Erythroblast (primary cell): ENCODE measurements at regions not wholly inside any gene's neighbourhood (a gene's known extent, or its start where the extent isn't known, plus 50 kb on each side); places are given as distances from the start of the nearest gene placed in this dataset.
"Not testable (repeated sequence)": the region's sequence is repeated elsewhere in the genome, so short reads cannot be mapped to it uniquely, and the experiment has no call there.

ENCODE experiments used
- DNase-seq, 2 experiments: peaks; one replicate each; lab custom pipeline; 2025; lab: John Stamatoyannopoulos, UW
- GATA1 ChIP-seq: IDR thresholded peaks from 2 replicates; pipeline ENCODE4 v1.6.1; 2011; ENCODE audit warnings: low read depth, mild to moderate bottlenecking, control low read depth, low read length, moderate library complexity
- POLR2A ChIP-seq: IDR thresholded peaks from 2 replicates; pipeline ENCODE4 v1.6.1; 2011; ENCODE audit warnings: mild to moderate bottlenecking, low read length

GRCh38 chr1:203969846-203970245, 103.1 kb upstream of the SOX13 start:
- TF ChIP-seq GATA1: no peak
- TF ChIP-seq POLR2A: no peak
- no peak for DNase-seq

GRCh38 chr1:203985044-203985443, 87.9 kb upstream of the SOX13 start:
- TF ChIP-seq GATA1 (no peak), POLR2A (no peak)
- DNase-seq: no peak

- no peak for DNase-seq
- TF ChIP-seq GATA1: no peak
- no peak for TF ChIP-seq POLR2A
Observed at GRCh38 chr1:203985676-203986075, 87.2 kb upstream of the SOX13 start.

- TF ChIP-seq POLR2A: no peak
- no peak for TF ChIP-seq GATA1
- no peak for DNase-seq
Observed at GRCh38 chr1:203986887-203987461, 85.9 kb upstream of the SOX13 start.

DNA sequence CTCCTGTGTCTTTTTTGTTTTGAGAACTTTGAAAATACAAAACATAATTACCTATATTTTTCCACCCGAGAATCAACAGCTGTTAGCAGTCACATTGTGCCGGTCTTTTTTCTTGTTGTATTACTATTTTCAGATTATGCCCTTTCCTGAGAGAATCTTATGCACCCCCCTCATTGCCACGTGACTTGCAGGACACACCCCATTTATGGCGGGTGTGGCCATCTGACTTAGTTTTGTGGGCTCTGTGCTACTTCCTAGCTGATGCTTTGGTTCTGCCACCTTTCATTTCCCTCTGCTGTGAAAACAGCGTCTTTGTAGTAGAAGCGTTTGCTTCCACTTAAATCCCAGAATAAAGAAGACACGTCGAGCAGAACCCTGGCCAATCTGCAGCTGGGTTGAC, 82.8 kb upstream of the SOX13 start:
- TF ChIP-seq GATA1 (no peak), POLR2A (no peak)
- DNase-seq: no peak

- TF ChIP-seq GATA1 (no peak), POLR2A (no peak)
Observed at GRCh38 chr1:203992440-203992839, 80.5 kb upstream of the SOX13 start.

DNA sequence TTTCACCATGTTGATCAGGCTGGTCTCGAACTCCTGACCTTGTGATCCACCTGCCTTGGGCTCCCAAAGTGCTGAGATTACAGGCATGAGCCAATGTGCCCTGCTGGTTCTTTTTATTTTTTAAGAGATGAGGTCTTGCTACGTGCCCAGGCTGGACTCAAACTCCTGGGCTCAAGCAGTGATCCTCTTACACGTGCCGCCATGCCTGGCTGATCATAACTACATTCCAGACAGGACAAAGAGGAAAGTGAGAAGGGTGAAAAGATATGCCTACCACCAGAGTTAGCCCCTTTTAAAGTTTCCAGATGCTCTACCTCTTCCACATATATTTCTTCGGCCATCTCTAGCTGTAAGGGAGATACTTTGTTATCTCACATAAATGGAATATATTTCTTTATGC, 79.7 kb upstream of the SOX13 start:
- no peak for DNase-seq
- TF ChIP-seq POLR2A (no peak), GATA1 (no peak)

More at GRCh38 chr1:203992440-203992839, 80.5 kb upstream of the SOX13 start:
- no peak for DNase-seq

GRCh38 chr1:203995228-203995627, 77.7 kb upstream of the SOX13 start:
- no peak for DNase-seq
- no peak for TF ChIP-seq POLR2A

GRCh38 chr1:203996126-203996525, 76.8 kb upstream of the SOX13 start:
- no peak for DNase-seq
- TF ChIP-seq GATA1 (no peak), POLR2A (no peak)

DNA sequence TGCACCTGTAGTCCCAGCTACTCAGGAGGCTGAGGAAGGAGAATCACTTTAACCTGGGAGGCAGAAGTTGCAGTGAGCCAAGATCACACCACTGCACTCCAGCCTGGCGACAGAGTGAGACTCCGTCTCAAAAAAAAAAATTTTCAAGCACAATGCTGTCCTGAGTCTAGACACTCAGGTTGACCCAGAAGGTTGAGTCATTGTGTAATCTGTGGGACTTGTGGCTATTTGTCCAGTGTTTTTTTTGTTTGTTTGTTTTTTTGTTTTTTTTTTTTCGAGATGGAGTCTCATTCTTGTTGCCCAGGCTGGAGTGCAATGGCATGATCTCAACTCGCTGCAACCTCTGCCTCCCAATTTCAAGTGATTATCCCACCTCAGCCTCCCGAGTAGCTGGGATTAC, 74.3 kb upstream of the SOX13 start:
- DNase-seq: not testable (repeated sequence)

GRCh38 chr1:203999618-204000017, 73.3 kb upstream of the SOX13 start:
- no peak for TF ChIP-seq GATA1
- TF ChIP-seq POLR2A: no peak
- no peak for DNase-seq

DNA sequence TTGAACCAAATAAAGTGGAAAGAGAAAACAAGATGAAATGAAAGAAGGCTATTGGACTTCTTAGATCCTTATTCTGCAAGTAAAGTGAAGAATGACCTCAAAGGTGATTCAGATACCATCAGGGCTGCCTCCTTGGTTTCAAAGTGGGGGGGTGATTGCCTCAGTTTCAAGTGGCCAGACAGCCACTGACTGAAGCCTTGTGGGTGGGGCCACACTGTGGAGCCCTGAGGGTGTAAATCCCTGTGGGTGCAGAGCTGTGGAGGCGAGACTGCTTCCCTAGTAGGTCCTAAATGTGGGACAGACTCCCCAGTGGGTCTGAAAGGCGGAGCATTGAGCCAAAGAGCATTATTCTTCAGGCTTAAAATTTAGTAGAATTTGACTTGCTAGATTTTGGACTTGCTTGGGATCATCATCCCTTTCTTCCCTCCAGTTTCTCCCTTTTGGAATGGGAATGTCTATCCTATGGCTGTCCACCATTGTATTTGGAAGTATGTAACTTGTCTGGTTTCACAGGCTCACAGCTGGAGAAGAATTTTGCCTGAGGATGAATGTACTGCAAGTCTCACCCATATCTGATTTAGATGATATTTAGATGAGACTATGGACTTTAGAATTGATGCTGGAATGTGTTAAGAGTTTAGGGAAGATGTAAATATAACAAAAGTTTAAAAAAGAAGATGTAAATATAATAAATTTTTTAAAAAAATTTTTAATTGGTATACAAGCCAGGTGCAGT, 71.6 kb upstream of the SOX13 start:
- TF ChIP-seq POLR2A (no peak), GATA1 (no peak)

GRCh38 chr1:204002614-204003013, 70.3 kb upstream of the SOX13 start:
- peak; percentile 5 to 26 for DNase-seq
- TF ChIP-seq POLR2A: no peak
- no peak for TF ChIP-seq GATA1

More for the DNA sequence above, 71.6 kb upstream of the SOX13 start:
- DNase-seq: no peak

GRCh38 chr1:204003536-204003935, 69.4 kb upstream of the SOX13 start:
- no peak for TF ChIP-seq GATA1
- no peak for DNase-seq

- TF ChIP-seq GATA1: no peak
- no peak for DNase-seq
Observed at GRCh38 chr1:204011426-204011825, 61.5 kb upstream of the SOX13 start.

- no peak for DNase-seq
- TF ChIP-seq POLR2A (no peak), GATA1 (no peak)
Observed at GRCh38 chr1:204013052-204013451, 59.9 kb upstream of the SOX13 start.
